AG09319 (cell line): ENCODE measurements at regions not wholly inside any gene's neighbourhood (a gene's known extent, or its start where the extent isn't known, plus 50 kb on each side); places are given as distances from the start of the nearest gene placed in this dataset.
"Not testable (repeated sequence)": the region's sequence is repeated elsewhere in the genome, so short reads cannot be mapped to it uniquely, and the experiment has no call there.

ENCODE experiments used
- DNase-seq: peaks from one replicate; pipeline ENCODE4 v3.0.0-alpha.2; 2010; ENCODE audit warnings: low read depth; ENCODE audit errors: extremely low read depth
- CTCF ChIP-seq: IDR thresholded peaks from 2 replicates; pipeline ENCODE4 v1.5.1; 2011; ENCODE audit warnings: low read depth, mild to moderate bottlenecking, inconsistent platforms, low read length, moderate library complexity

- DNase-seq = no peak
- no peak for TF ChIP-seq CTCF
Observed at GRCh38 chr4:174056959-174057358, 226.5 kb downstream of the FBXO8 start.

GRCh38 chr4:174055344-174055743 is 228.1 kb downstream of the FBXO8 start:
- no peak for TF ChIP-seq CTCF
- no peak for DNase-seq

GRCh38 chr4:174053895-174054294 is 229.6 kb downstream of the FBXO8 start:
- DNase-seq = no peak

GRCh38 chr4:174047363-174047762 is 236.1 kb downstream of the FBXO8 start:
- TF ChIP-seq CTCF = no peak
- no peak for DNase-seq

More at GRCh38 chr4:174053895-174054294, 229.6 kb downstream of the FBXO8 start:
- TF ChIP-seq CTCF = no peak

GRCh38 chr4:174045829-174046228 is 237.6 kb downstream of the FBXO8 start:
- not testable (repeated sequence) for DNase-seq

- no peak for TF ChIP-seq CTCF
Observed at GRCh38 chr4:174045381-174045780, 238.1 kb downstream of the FBXO8 start.

GRCh38 chr4:174041555-174042105 is 241.8 kb downstream of the FBXO8 start:
- no peak for DNase-seq
- TF ChIP-seq CTCF = no peak

More at GRCh38 chr4:174045381-174045780, 238.1 kb downstream of the FBXO8 start:
- DNase-seq = no peak

GRCh38 chr4:174040287-174040686 is 243.2 kb downstream of the FBXO8 start:
- no peak for DNase-seq
- TF ChIP-seq CTCF = no peak
